Right atrium auricular region (tissue), 2 donors: ENCODE measurements at regions not wholly inside any gene's neighbourhood (a gene's known extent, or its start where the extent isn't known, plus 50 kb on each side); places are given as distances from the start of the nearest gene placed in this dataset.

Experiments used
- DNase-seq: peaks from one replicate; pipeline ENCODE4 v3.0.0-alpha.2; 2019; ENCODE audit warnings: low spot score
- H3K27ac ChIP-seq, 2 donors: fragments of 200-600 bp; sonication (generic); 1 replicate in 1 of 2; 2 replicates in 1 of 2; pipeline ENCODE4 v1.5.1; 2016 to 2019
- H3K27me3 ChIP-seq, 2 donors: fragments of 200-600 bp; sonication (generic); one replicate each; pipeline versions ENCODE4 v1.5.1 to v1.6.0; 2017 to 2019
- H3K36me3 ChIP-seq: fragments of 200-600 bp; sonication (generic); one replicate; pipeline ENCODE4 v1.5.1; 2016
- H3K4me1 ChIP-seq, 2 donors: fragments of 200-600 bp; sonication (generic); one replicate each; pipeline versions ENCODE4 v1.5.1 to v1.6.0; 2017 to 2019
- H3K4me3 ChIP-seq, 2 donors: fragments of 200-600 bp; sonication (generic); 1 replicate in 1 of 2; 2 replicates in 1 of 2; pipeline ENCODE4 v1.5.1; 2017 to 2019; ENCODE audit warnings: mild to moderate bottlenecking in 1 of 2, moderate library complexity in 1 of 2
- H3K9me3 ChIP-seq, 2 donors: fragments of 200-600 bp; sonication (generic); one replicate each; pipeline ENCODE4 v1.5.1; 2019
- CTCF ChIP-seq, 2 donors: fragments of 200-600 bp; sonication (generic); IDR thresholded peaks; one replicate each; pipeline ENCODE4 v1.5.1; 2019; ENCODE audit warnings: antibody characterized with exemption in 2 of 2

- TF ChIP-seq CTCF (IDR thresholded peaks at IDR 0.05): no peak
- no peaks in the 10 kb centered on the region for H3K9me3 ChIP-seq
- DNase-seq: no peak
- H3K27me3 ChIP-seq: no peaks in the 10 kb centered on the region
- no peak overlapping the region for H3K4me3 ChIP-seq
- H3K27ac ChIP-seq: no peak overlapping the region
- no peaks in the 10 kb centered on the region for H3K4me1 ChIP-seq
- no peaks in the 10 kb centered on the region for H3K36me3 ChIP-seq
Observed at GRCh38 chr6:33907227-33907626, 103.4 kb upstream of the MLN start.

GRCh38 chr6:33906439-33906838, 102.6 kb upstream of the MLN start:
- no peak for TF ChIP-seq CTCF (IDR thresholded peaks at IDR 0.05)
- Histone ChIP-seq H3K27ac (no peak overlapping the region), H3K9me3 (no peaks in the 10 kb centered on the region), H3K36me3 (no peaks in the 10 kb centered on the region), H3K4me3 (no peak overlapping the region), H3K4me1 (no peaks in the 10 kb centered on the region), H3K27me3 (no peaks in the 10 kb centered on the region)
- DNase-seq: no peak

GRCh38 chr6:33905071-33905609, 101.3 kb upstream of the MLN start:
- Histone ChIP-seq H3K4me1 (no peaks in the 10 kb centered on the region), H3K9me3 (no peaks in the 10 kb centered on the region), H3K4me3 (no peak overlapping the region), H3K27ac (no peak overlapping the region), H3K36me3 (no peaks in the 10 kb centered on the region), H3K27me3 (no peaks in the 10 kb centered on the region)
- no peak for TF ChIP-seq CTCF (IDR thresholded peaks at IDR 0.05)
- DNase-seq: no peak

- DNase-seq: no peak
- no peak for TF ChIP-seq CTCF (IDR thresholded peaks at IDR 0.05)
- Histone ChIP-seq H3K27me3 (no peaks in the 10 kb centered on the region), H3K4me3 (no peak overlapping the region), H3K4me1 (no peaks in the 10 kb centered on the region), H3K27ac (no peak overlapping the region), H3K36me3 (no peaks in the 10 kb centered on the region), H3K9me3 (no peaks in the 10 kb centered on the region)
Observed at GRCh38 chr6:33904747-33905065, 100.9 kb upstream of the MLN start.

- DNase-seq: no peak
- no peak for TF ChIP-seq CTCF (IDR thresholded peaks at IDR 0.05)
- Histone ChIP-seq H3K36me3 (no peaks in the 10 kb centered on the region), H3K4me1 (no peaks in the 10 kb centered on the region), H3K4me3 (no peak overlapping the region), H3K27ac (no peak overlapping the region), H3K27me3 (no peaks in the 10 kb centered on the region), H3K9me3 (no peaks in the 10 kb centered on the region)
Observed at GRCh38 chr6:33904050-33904746, 100.4 kb upstream of the MLN start.

GRCh38 chr6:33903579-33903978, 99.8 kb upstream of the MLN start:
- no peaks in the 10 kb centered on the region for H3K9me3 ChIP-seq
- TF ChIP-seq CTCF (IDR thresholded peaks at IDR 0.05): no peak
- H3K27ac ChIP-seq: no peak overlapping the region
- H3K27me3 ChIP-seq: no peaks in the 10 kb centered on the region
- H3K4me3 ChIP-seq: no peak overlapping the region
- no peaks in the 10 kb centered on the region for H3K36me3 ChIP-seq
- no peak for DNase-seq
- H3K4me1 ChIP-seq: no peaks in the 10 kb centered on the region
